Loucy (cell line): ENCODE measurements at regions not wholly inside any gene's neighbourhood (a gene's known extent, or its start where the extent isn't known, plus 50 kb on each side); places are given as distances from the start of the nearest gene placed in this dataset.

Source experiments
- EZH2phosphoT487 ChIP-seq: fragments of 200-600 bp; IDR thresholded peaks from 2 replicates; pipeline ENCODE4 v1.6.1; 2018; ENCODE audit warnings: antibody characterized with exemption, mild to moderate bottlenecking, moderate library complexity, borderline replicate concordance
- TF ChIP-seq, protein P1 (sequence below): fragments of 200-600 bp; sonication (generic); conservative IDR thresholded peaks from 2 replicates; pipeline ENCODE4 v1.5.1; 2014; ENCODE audit warnings: mild to moderate bottlenecking, antibody characterized with exemption, low read length

DNA sequence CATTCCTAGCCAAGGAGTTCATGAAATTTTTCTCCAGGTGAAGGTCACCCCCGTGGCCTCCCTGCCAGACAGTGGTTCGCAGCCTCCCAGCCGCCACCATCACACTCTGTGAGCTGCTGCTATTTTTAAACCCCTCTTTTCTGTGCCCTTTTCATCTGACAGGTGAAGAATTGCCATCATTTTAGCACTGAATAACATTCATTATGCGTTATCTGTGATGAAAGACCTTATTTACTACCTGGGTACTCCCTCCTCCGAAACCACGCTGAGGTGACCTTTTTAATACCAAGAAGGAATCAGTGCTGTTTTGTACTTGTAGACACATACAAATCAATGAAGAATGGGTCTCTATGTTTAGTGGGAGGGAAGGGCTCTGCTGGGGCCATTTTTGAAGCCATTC, 148.9 kb upstream of the GPR12 start:
- TF ChIP-seq, protein P1, sequence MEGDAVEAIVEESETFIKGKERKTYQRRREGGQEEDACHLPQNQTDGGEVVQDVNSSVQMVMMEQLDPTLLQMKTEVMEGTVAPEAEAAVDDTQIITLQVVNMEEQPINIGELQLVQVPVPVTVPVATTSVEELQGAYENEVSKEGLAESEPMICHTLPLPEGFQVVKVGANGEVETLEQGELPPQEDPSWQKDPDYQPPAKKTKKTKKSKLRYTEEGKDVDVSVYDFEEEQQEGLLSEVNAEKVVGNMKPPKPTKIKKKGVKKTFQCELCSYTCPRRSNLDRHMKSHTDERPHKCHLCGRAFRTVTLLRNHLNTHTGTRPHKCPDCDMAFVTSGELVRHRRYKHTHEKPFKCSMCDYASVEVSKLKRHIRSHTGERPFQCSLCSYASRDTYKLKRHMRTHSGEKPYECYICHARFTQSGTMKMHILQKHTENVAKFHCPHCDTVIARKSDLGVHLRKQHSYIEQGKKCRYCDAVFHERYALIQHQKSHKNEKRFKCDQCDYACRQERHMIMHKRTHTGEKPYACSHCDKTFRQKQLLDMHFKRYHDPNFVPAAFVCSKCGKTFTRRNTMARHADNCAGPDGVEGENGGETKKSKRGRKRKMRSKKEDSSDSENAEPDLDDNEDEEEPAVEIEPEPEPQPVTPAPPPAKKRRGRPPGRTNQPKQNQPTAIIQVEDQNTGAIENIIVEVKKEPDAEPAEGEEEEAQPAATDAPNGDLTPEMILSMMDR = no peak
- TF ChIP-seq EZH2phosphoT487 = no peak
